HL-60 (cell line): ENCODE measurements at regions not wholly inside any gene's neighbourhood (a gene's known extent, or its start where the extent isn't known, plus 50 kb on each side); places are given as distances from the start of the nearest gene placed in this dataset.

ENCODE experiments used
- DNase-seq, 2 experiments: peaks; one replicate each; pipeline ENCODE4 v3.0.0-alpha.2; 2010 to 2020; ENCODE audit warnings: low read depth in 1 of 2, low spot score in 1 of 2
- H3K27ac ChIP-seq: fragments of 250-450 bp; sonication (Bioruptor Pico); replicated peaks from 2 replicates; pipeline ENCODE4 v1.5.1; 2020; ENCODE audit warnings: mild to moderate bottlenecking, moderate library complexity
- H3K27me3 ChIP-seq: fragments of 250-450 bp; sonication (Bioruptor Pico); 2 replicates; pipeline ENCODE4 v1.5.1; 2021; ENCODE audit warnings: mild to moderate bottlenecking, moderate library complexity; ENCODE audit not compliant: insufficient read depth, poor library complexity, severe bottlenecking
- H3K4me3 ChIP-seq: replicated peaks from 2 replicates; pipeline ENCODE4 v1.5.1; 2011; ENCODE audit warnings: mild to moderate bottlenecking, control low read depth, low read length; ENCODE audit not compliant: insufficient read depth
- GABPA ChIP-seq: IDR thresholded peaks from 2 replicates; pipeline ENCODE4 v1.6.1; 2012; ENCODE audit warnings: low read depth
- POLR2AphosphoS5 ChIP-seq: IDR thresholded peaks from 2 replicates; pipeline ENCODE4 v1.6.1; 2012; ENCODE audit warnings: low read depth
- SPI1 ChIP-seq: IDR thresholded peaks from 2 replicates; pipeline ENCODE4 v1.6.1; 2012; ENCODE audit warnings: low read depth, mild to moderate bottlenecking, borderline replicate concordance
- TF ChIP-seq, protein P1 (sequence below): IDR thresholded peaks from one replicate; pipeline ENCODE4 v1.5.1; 2011; ENCODE audit warnings: low read length, control low read depth, inconsistent platforms; ENCODE audit not compliant: insufficient read depth
- TF ChIP-seq, protein P2 (sequence below): IDR thresholded peaks from 2 replicates; pipeline ENCODE4 v1.6.1; 2012; ENCODE audit warnings: low read depth; ENCODE audit not compliant: insufficient replicate concordance

DNA sequence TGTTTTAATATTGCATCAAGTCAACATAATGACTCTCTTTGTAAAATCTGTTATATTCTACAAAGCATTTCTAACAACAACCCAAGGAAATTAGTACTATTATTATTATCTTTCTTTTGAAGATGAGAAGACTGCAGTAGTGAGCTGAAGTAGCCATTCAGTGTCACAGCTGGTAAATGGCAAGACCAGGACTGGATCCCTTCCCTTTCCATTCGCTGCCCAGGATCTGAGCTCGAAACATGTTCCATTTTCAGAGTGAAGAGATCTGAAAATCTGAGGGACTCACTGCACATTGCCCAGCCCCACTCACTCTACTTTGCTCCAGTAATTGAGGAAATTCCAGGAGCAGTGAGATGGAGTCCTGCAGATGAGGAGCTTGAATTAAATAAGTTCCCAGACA, 240.0 kb upstream of the BLID start:
- H3K27ac ChIP-seq = no peak overlapping the region
- no peaks in the 10 kb centered on the region for H3K27me3 ChIP-seq
- no peak for DNase-seq
- TF ChIP-seq, protein P1, sequence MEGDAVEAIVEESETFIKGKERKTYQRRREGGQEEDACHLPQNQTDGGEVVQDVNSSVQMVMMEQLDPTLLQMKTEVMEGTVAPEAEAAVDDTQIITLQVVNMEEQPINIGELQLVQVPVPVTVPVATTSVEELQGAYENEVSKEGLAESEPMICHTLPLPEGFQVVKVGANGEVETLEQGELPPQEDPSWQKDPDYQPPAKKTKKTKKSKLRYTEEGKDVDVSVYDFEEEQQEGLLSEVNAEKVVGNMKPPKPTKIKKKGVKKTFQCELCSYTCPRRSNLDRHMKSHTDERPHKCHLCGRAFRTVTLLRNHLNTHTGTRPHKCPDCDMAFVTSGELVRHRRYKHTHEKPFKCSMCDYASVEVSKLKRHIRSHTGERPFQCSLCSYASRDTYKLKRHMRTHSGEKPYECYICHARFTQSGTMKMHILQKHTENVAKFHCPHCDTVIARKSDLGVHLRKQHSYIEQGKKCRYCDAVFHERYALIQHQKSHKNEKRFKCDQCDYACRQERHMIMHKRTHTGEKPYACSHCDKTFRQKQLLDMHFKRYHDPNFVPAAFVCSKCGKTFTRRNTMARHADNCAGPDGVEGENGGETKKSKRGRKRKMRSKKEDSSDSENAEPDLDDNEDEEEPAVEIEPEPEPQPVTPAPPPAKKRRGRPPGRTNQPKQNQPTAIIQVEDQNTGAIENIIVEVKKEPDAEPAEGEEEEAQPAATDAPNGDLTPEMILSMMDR = no peak
- TF ChIP-seq, protein P2, sequence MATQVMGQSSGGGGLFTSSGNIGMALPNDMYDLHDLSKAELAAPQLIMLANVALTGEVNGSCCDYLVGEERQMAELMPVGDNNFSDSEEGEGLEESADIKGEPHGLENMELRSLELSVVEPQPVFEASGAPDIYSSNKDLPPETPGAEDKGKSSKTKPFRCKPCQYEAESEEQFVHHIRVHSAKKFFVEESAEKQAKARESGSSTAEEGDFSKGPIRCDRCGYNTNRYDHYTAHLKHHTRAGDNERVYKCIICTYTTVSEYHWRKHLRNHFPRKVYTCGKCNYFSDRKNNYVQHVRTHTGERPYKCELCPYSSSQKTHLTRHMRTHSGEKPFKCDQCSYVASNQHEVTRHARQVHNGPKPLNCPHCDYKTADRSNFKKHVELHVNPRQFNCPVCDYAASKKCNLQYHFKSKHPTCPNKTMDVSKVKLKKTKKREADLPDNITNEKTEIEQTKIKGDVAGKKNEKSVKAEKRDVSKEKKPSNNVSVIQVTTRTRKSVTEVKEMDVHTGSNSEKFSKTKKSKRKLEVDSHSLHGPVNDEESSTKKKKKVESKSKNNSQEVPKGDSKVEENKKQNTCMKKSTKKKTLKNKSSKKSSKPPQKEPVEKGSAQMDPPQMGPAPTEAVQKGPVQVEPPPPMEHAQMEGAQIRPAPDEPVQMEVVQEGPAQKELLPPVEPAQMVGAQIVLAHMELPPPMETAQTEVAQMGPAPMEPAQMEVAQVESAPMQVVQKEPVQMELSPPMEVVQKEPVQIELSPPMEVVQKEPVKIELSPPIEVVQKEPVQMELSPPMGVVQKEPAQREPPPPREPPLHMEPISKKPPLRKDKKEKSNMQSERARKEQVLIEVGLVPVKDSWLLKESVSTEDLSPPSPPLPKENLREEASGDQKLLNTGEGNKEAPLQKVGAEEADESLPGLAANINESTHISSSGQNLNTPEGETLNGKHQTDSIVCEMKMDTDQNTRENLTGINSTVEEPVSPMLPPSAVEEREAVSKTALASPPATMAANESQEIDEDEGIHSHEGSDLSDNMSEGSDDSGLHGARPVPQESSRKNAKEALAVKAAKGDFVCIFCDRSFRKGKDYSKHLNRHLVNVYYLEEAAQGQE = no peak
- TF ChIP-seq SPI1 (no peak), POLR2AphosphoS5 (no peak), GABPA (no peak)
- H3K4me3 ChIP-seq = no peak overlapping the region

DNA sequence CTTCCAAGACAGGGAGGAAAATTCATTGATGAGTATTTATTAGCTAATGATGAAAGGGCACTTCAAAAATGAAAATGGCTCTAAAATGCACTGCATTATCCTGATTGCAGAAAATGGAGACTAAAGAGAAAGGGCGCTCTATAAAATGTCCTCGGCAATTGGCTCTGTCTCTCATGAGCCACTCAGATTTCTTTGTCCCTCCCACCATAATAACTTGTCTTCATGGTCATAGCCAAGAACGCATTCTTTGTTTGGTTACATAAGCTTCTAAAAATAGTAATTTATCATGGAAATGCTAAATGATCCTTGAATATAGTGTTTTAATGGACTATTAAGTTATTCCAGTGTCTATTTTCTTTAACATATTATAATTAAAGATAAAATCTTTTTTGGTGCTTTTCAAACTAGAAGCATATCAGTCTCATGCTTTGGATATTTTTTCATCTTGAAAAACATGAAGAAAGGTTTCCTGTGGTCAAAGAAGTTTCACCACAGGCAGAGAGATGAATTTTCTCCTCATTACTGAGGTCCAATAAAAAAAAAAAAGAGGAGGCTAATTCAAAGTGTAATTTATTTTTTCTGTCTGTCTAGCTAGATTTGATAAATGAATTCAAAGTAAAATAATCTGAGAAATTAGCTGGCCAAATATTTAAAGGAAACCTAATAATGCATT, 238.1 kb upstream of the BLID start:
- Histone ChIP-seq H3K27ac (no peak overlapping the region), H3K27me3 (no peaks in the 10 kb centered on the region), H3K4me3 (no peak overlapping the region)
- no peak for DNase-seq
- TF ChIP-seq POLR2AphosphoS5 = no peak
- TF ChIP-seq SPI1 = no peak
- TF ChIP-seq, protein P2 = no peak
- no peak for TF ChIP-seq GABPA
- TF ChIP-seq, protein P1 = no peak

DNA sequence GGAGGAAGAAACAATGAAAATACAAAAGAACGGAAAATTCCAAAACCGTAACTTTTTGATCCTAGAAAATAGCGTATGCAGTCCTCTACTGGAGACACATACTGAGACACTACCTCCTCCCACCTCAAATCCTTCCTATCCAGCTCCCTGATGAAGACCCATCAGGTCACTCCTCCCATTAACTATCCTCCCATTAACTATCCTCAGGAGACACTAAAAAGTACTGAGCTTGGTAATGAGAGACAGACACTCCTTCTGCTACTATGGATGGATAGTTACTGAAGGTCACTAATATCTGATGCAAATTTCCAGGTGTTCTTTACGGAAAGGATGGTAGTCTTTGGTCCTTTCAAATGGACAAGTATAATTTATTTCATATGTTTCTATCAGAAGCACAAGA, 237.5 kb upstream of the BLID start:
- DNase-seq = no peak
- H3K4me3 ChIP-seq = no peak overlapping the region

More for the DNA sequence above, 237.5 kb upstream of the BLID start:
- TF ChIP-seq POLR2AphosphoS5 (no peak), GABPA (no peak), SPI1 (no peak)
- TF ChIP-seq, protein P2 = no peak
- TF ChIP-seq, protein P1 = no peak
- H3K27me3 ChIP-seq = no peaks in the 10 kb centered on the region
- no peak overlapping the region for H3K27ac ChIP-seq
